OCI-LY7 (cell line): ENCODE measurements at regions not wholly inside any gene's neighbourhood (a gene's known extent, or its start where the extent isn't known, plus 50 kb on each side); places are given as distances from the start of the nearest gene placed in this dataset.

Experiments
- BruUV-seq: library from RNA; stranded (reverse); fragments of 400-500 nt; replicated peaks from 2 replicates; lab custom pipeline; 2021; lab: Mats Ljungman, UMichigan
- CTCF ChIA-PET: fragments of 300-600 bp; sonication (Branson Sonifier 250); formaldehyde crosslinking; loops from one replicate; lab custom pipeline; 2022; ENCODE audit warnings: antibody characterized with exemption; ENCODE audit not compliant: unreplicated experiment; lab: Charles Lee
- POLR2A ChIA-PET: fragments of 300-600 bp; sonication (Branson Sonifier 250); formaldehyde crosslinking; loops from one replicate; lab custom pipeline; 2022; ENCODE audit warnings: antibody characterized with exemption; lab: Charles Lee
- DNase-seq: peaks from one replicate; pipeline ENCODE4 v3.0.0-alpha.2; 2015; ENCODE audit warnings: low spot score
- H2AFZ ChIP-seq: fragments of 200-600 bp; sonication (generic), shearing (Covaris generic); 2 replicates; pipeline ENCODE4 v1.6.1; 2014; ENCODE audit warnings: mild to moderate bottlenecking, antibody characterized with exemption, low read length, moderate library complexity
- H3K27ac ChIP-seq: fragments of 200-600 bp; sonication (generic); 2 replicates; pipeline ENCODE4 v1.5.1; 2014; ENCODE audit warnings: mixed run types, low read depth, mild to moderate bottlenecking, moderate library complexity, low read length, inconsistent platforms; ENCODE audit not compliant: poor library complexity, severe bottlenecking
- H3K36me3 ChIP-seq: fragments of 200-600 bp; sonication (generic); 2 replicates; pipeline ENCODE4 v1.6.1; 2014; ENCODE audit warnings: mild to moderate bottlenecking, antibody characterized with exemption, low read length, moderate library complexity, mixed read lengths; ENCODE audit not compliant: insufficient read depth
- H3K4me1 ChIP-seq: fragments of 200-600 bp; sonication (generic); 2 replicates; pipeline ENCODE4 v1.5.1; 2014; ENCODE audit warnings: mild to moderate bottlenecking, low read length; ENCODE audit not compliant: insufficient read depth, poor library complexity, severe bottlenecking
- H3K4me2 ChIP-seq: fragments of 200-600 bp; sonication (generic); 2 replicates; pipeline ENCODE4 v1.6.1; 2014; ENCODE audit warnings: mild to moderate bottlenecking, low read length
- H3K4me3 ChIP-seq: fragments of 200-600 bp; sonication (generic); 2 replicates; pipeline ENCODE4 v1.5.1; 2014; ENCODE audit warnings: mild to moderate bottlenecking, low read depth, low read length; ENCODE audit not compliant: poor library complexity, severe bottlenecking
- H3K79me2 ChIP-seq: fragments of 200-600 bp; sonication (generic); 2 replicates; pipeline ENCODE4 v1.6.1; 2016; ENCODE audit warnings: low read depth, mild to moderate bottlenecking, low read length, moderate library complexity, mixed read lengths; ENCODE audit not compliant: insufficient read depth
- H3K9me2 ChIP-seq: fragments of 200-600 bp; sonication (generic); 2 replicates; pipeline ENCODE4 v1.6.1; 2016; ENCODE audit warnings: mild to moderate bottlenecking, low read length, mixed read lengths; ENCODE audit not compliant: insufficient read depth
- H3K9me3 ChIP-seq: fragments of 200-600 bp; sonication (generic); 2 replicates; pipeline ENCODE4 v1.6.1; 2014; ENCODE audit warnings: mild to moderate bottlenecking, mixed run types, low read length, mixed read lengths
- H4K20me1 ChIP-seq: fragments of 200-600 bp; sonication (generic); 2 replicates; pipeline ENCODE4 v1.6.1; 2014; ENCODE audit warnings: mild to moderate bottlenecking, antibody characterized with exemption, low read length, moderate library complexity, mixed read lengths; ENCODE audit not compliant: insufficient read depth
- CTCF ChIP-seq: fragments of 200-600 bp; sonication (generic); conservative IDR thresholded peaks from 2 replicates; pipeline ENCODE4 v1.5.1; 2014; ENCODE audit warnings: mild to moderate bottlenecking, antibody characterized with exemption, low read length, moderate library complexity, mixed read lengths
- EZH2phosphoT487 ChIP-seq: fragments of 200-600 bp; sonication (generic); IDR thresholded peaks from 2 replicates; pipeline ENCODE4 v1.6.1; 2018; ENCODE audit warnings: low read depth, borderline replicate concordance, mild to moderate bottlenecking, mixed run types, antibody characterized with exemption, low read length, moderate library complexity, mixed read lengths
- intact Hi-C: fragments of 100-400 bp; cut with micrococcal nuclease; formaldehyde crosslinking; loops from one replicate; pipeline ENCODE4 v1.10.0; 2022; ENCODE audit not compliant: unreplicated experiment

DNA sequence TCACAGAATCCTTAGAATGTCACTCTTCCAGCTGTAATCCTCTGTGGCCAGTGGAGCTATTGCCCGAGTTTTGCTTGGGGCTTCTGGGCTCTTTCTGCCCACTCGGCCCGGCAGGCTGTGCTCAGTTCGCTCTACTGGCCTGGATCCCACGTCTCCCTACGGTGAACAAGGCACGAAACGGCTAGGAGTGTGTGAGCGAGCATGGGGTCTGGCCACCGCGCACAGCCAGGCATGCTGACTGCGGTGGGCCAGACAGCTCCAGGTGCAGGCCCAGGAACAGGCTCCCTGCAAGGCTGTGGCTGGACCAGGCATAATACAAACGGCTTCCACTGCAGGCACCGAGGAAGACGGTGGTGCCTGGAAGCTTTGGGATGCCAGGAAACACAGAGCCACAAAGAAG lies 2035.5 kb upstream of the ACO1 start:
- TF ChIP-seq EZH2phosphoT487 = no peak
- TF ChIP-seq CTCF = no peak
- Histone ChIP-seq H3K9me3 (no peaks in the 10 kb centered on the region), H3K4me1 (no peaks in the 10 kb centered on the region), H3K4me3 (no peak overlapping the region), H3K27ac (no peak overlapping the region), H3K9me2 (no peaks in the 10 kb centered on the region), H4K20me1 (no peaks in the 10 kb centered on the region), H2AFZ (no peak overlapping the region), H3K79me2 (no peaks in the 10 kb centered on the region), H3K36me3 (no peaks in the 10 kb centered on the region), H3K4me2 (no peak overlapping the region)
- no peak for DNase-seq
- intact Hi-C loops = no loop called here
- ChIA-PET CTCF (no interaction called here), POLR2A (no interaction called here)
- BruUV-seq = no TSS peak

GRCh38 chr9:30349526-30350513 lies 2034.6 kb upstream of the ACO1 start:
- Histone ChIP-seq H3K4me1 (no peaks in the 10 kb centered on the region), H3K9me3 (no peaks in the 10 kb centered on the region), H3K27ac (no peak overlapping the region), H3K36me3 (no peaks in the 10 kb centered on the region), H2AFZ (no peak overlapping the region), H3K4me2 (no peak overlapping the region), H3K79me2 (no peaks in the 10 kb centered on the region), H4K20me1 (no peaks in the 10 kb centered on the region), H3K4me3 (no peak overlapping the region), H3K9me2 (no peaks in the 10 kb centered on the region)
- intact Hi-C loops = no loop called here
- ChIA-PET POLR2A (no interaction called here), CTCF (no interaction called here)
- no TSS peak for BruUV-seq
- TF ChIP-seq CTCF = no peak
- TF ChIP-seq EZH2phosphoT487 = no peak
- DNase-seq = no peak

DNA sequence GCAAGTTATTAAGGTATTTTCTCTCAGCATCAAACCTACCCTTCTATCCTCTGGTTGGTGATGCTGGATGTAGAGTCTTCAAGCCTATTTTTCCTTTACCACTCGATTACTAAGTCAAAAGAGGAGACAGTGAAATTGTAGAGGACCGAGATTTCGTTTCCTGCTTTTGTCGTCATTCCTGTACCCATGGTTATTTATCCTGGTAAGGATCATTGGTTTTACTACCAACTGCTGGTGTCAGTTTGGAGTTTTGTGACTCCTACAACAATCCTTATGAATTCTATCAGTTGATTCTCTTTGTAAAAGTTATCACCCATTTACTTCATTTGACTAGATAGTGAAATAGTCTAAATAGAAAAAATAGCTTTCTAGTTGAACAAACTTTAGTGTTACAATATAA lies 2028.2 kb upstream of the ACO1 start:
- no peaks in the 10 kb centered on the region for H3K4me1 ChIP-seq
- intact Hi-C loops = no loop called here
- H2AFZ ChIP-seq = no peak overlapping the region
- ChIA-PET POLR2A (no interaction called here), CTCF (no interaction called here)
- no peak overlapping the region for H3K27ac ChIP-seq
- TF ChIP-seq CTCF (no peak), EZH2phosphoT487 (no peak)
- no peaks in the 10 kb centered on the region for H3K79me2 ChIP-seq
- H3K9me3 ChIP-seq = no peaks in the 10 kb centered on the region
- no peaks in the 10 kb centered on the region for H3K9me2 ChIP-seq
- H3K36me3 ChIP-seq = no peaks in the 10 kb centered on the region
- no peak overlapping the region for H3K4me3 ChIP-seq
- H3K4me2 ChIP-seq = no peak overlapping the region
- DNase-seq = no peak
- BruUV-seq = no TSS peak
- H4K20me1 ChIP-seq = no peaks in the 10 kb centered on the region
